ENCODE measurements at regions not wholly inside any gene's neighbourhood (a gene's known extent, or its start where the extent isn't known, plus 50 kb on each side); places are given as distances from the start of the nearest gene placed in this dataset.

Small RNA genes in the stretch of these regions (small RNA-seq; reads per million reads assigned to genes)
- gene RNU6-138P: 0 reads per million in 2 donors
